ENCODE measurements at regions not wholly inside any gene's neighbourhood (a gene's known extent, or its start where the extent isn't known, plus 50 kb on each side); places are given as distances from the start of the nearest gene placed in this dataset.

GRCh38 chr10:130888493-130888892 is 423.0 kb downstream of the TCERG1L start:
- FAIRE-seq = no peak

GRCh38 chr10:130889240-130889639 is 422.3 kb downstream of the TCERG1L start:
- no peak for FAIRE-seq
- no peak for DNase-seq (ENCODE audit: low spot score)

More at GRCh38 chr10:130888493-130888892, 423.0 kb downstream of the TCERG1L start:
- no peak for DNase-seq (ENCODE audit: low spot score)

DNA sequence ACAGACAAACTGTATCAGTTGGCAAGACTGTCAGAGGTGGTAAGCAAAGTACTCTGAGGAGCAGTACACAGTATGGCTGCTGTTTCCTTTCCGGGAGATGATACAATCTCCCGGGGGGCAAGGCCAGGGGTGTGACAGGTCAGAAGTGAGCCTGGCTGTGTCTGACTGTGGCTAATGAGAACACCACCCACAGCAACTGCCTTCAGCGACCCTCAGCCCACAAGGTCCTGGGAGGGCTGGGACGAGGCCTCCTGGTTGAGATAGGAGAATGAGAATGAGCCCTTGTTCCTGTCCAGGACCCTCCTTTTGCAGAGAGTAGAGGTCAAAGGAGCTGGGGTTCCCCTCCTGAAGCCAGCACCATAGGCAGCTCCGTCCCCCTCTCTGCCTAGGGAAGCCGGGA is 421.7 kb downstream of the TCERG1L start:
- FAIRE-seq (no peak), DNase-seq (ENCODE audit: low spot score) (no peak)

- FAIRE-seq = no peak
Measured at GRCh38 chr10:130891066-130891465, 420.5 kb downstream of the TCERG1L start.

GRCh38 chr10:130894471-130894870 is 417.1 kb downstream of the TCERG1L start:
- no peak for FAIRE-seq
- DNase-seq (ENCODE audit: low spot score) = no peak

More at GRCh38 chr10:130891066-130891465, 420.5 kb downstream of the TCERG1L start:
- no peak for DNase-seq (ENCODE audit: low spot score)

DNA sequence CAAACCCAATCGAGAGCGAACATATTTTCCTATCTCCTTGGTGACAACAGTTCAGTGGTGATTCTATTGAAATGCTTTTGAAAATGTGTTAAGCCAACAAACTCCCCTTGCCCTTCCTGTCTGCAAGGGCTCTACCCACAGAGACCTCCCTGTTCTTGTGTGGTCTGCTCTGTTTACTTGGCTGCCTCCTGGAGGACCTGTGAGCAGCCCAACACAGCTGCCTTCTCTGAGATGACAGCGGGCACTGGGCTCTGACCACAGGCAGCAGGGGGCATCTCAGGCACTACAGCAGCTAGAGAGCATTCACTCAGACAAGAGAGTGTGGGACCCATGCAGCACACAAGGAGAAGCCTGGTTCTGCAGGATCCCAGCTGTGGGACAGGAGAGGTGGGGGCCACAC is 416.4 kb downstream of the TCERG1L start:
- DNase-seq (ENCODE audit: low spot score) (no peak), FAIRE-seq (no peak)

DNA sequence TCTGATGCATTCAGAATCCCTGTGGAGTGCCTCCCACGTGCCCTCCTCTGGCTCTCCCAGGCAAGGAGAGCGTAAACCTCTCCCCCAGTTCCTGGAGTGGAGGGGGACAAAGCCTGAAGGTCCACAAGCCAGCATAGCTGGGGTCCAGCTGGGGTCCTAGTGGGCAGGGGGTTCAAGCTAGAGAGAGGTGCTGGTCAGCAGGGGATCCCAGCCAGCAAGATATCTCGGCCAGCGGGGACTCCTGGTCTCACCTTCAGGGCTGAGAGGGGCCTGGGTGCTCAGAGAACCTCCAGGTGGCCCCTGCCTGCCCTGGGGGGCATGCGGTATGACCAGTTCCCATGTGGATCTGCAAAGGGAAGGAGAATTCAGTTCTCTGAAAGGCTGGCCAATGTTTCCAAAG is 413.7 kb downstream of the TCERG1L start:
- no peak for DNase-seq (ENCODE audit: low spot score)
- FAIRE-seq = no peak

DNA sequence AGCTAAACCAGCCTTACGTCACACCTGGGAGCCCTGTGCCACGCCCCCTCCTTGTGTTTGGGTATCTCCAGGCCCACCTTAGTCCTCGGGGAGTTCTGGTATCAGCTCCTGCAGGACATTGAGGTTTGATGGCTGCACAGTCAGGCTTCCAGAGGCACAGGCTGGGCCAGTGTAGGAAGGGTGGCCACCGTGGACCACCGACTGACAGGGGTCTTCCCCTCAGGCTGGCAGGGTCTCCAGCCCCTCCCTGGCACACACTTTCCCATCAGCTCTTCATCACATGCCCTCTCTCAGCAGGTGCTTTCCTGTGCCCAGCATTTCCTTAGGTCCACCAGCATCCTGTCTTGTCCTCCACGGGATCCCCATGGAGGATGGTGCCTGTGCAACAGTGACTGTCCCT is 413.1 kb downstream of the TCERG1L start:
- DNase-seq (ENCODE audit: low spot score) (no peak), FAIRE-seq (no peak)

DNA sequence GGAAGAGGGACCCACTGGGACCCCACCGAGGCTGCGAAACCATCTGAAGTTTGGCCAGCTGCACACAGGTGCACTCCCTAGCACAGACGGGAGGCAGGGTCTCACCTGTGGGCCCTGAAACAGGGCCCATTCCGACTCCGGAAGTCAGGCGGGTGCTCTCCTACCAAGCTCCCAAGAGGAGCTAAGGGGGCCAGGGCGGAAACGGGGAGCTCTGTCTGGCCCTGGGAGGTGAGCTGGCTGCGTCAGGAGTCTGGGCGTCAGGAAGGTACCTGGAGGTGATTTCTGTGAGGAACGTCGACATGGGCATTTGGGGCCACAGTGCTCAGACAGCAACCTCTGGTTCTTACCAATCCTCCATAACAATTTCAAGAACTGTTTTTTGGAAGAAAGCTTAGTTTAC is 411.7 kb downstream of the TCERG1L start:
- FAIRE-seq (no peak), DNase-seq (ENCODE audit: low spot score) (no peak)

GRCh38 chr10:130900441-130901160 is 410.9 kb downstream of the TCERG1L start:
- FAIRE-seq (no peak), DNase-seq (ENCODE audit: low spot score) (no peak)

DNA sequence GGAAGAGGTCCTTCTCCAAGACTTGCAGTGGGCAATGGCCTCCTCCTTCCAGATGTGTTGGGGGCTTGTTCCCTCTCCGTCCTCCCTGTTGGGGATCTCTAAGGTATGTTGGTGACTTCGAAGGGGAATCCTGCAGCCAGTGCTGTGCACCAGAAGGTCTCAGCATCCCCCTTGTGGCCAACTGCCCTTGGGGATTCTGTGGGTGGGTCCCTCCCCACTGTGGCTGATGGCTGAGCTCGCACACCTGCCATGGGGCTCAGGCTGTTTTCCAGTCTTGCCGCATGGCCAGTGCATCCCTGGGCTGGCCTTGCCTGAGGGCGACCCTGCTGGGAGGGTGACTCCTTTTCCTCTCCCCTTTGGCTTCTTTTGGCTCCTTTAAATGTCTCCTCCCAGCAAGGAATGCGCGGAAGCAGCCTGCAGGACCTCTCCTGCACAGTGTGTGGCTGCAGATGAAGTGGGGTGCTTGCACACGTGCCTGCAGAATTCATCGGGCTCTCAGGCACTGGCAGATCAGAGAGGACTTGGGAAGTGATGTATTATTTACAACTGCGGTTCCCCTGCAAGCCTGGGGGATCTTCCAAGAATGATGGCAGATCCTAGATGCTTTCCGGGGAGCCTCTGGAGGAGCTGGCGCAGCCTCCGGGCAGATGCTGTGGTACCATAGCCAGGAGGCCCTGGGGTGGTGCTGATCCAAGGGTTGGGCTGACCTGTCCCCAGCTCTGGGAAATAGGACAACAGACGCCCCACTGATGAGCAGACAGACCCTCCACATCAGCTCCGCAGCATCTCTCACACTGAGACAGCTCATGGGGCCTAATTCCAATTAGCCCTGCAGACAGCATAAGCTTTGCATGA is 410.0 kb downstream of the TCERG1L start:
- no peak for DNase-seq (ENCODE audit: low spot score)
- FAIRE-seq = no peak

- DNase-seq (ENCODE audit: low spot score) = no peak
- FAIRE-seq = no peak
Measured at GRCh38 chr10:130902471-130902870, 409.1 kb downstream of the TCERG1L start.

GRCh38 chr10:130902929-130903328 is 408.6 kb downstream of the TCERG1L start:
- FAIRE-seq (no peak), DNase-seq (ENCODE audit: low spot score) (no peak)

GRCh38 chr10:130904676-130905075 is 406.8 kb downstream of the TCERG1L start:
- FAIRE-seq (no peak), DNase-seq (ENCODE audit: low spot score) (no peak)

DNA sequence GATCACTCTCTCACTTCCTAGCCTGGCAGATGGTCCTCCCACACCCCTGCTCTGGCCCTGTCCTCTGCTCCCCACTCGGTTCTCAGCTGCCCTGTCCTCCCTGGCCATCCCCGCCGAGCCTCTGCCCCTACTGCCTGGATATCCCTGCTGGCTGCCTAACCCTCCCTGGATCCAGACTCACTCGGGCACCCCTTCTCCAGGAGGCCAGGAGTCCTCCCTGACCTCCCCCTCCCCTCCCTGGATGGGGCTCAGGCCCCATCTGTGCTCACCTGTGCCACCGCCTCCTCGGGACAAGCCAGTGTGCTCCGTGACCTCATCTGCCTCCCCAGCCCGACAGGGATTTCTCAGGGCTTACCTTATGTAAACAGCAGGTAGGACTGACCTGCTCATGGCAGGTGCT is 406.1 kb downstream of the TCERG1L start:
- DNase-seq (ENCODE audit: low spot score) = no peak
- no peak for FAIRE-seq

GRCh38 chr10:130905921-130906320 is 405.6 kb downstream of the TCERG1L start:
- FAIRE-seq (no peak), DNase-seq (ENCODE audit: low spot score) (no peak)

DNA sequence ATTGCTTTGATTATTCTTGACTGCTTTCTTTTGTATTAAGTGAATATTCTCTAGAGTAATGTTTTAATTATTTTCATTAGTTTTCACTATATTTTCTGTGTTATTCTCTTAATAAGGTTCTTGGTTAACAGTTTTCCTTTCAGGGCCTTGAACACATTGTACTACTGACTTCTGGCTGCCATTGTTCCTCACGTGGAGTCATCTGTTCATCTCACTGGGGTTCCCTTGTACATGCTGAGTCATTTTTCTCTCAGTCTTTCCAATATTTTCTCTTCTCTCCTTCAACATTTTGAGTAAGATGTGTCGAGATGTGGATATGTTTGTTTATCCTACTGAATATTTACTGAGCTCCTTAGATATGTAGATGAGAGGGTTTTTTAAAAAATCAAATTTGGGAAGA is 400.7 kb downstream of the TCERG1L start:
- FAIRE-seq = no peak
- no peak for DNase-seq (ENCODE audit: low spot score)

DNA sequence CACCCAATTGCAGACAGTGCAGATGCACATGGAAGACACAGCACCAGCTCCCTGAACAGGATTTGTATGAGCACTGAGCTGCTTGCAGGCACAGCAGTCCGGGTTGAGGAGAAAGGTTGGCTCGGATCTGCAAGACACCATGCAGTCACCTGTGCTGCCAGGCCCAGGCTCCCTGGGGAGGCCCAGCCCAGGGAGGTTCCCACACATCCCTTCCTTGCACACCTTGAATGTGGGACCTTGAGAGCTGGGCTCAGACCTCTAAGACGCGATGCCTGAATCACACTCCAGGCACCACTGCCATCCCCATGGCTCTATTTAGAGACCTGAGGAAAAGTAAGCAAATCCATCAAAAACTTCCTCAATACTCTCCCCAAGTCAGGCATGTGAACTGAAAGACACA is 397.7 kb downstream of the TCERG1L start:
- FAIRE-seq = no peak

GRCh38 chr10:130914367-130914766 is 397.2 kb downstream of the TCERG1L start:
- FAIRE-seq = no peak
- no peak for DNase-seq (ENCODE audit: low spot score)

More for the DNA sequence above, 397.7 kb downstream of the TCERG1L start:
- DNase-seq (ENCODE audit: low spot score) = no peak

GRCh38 chr10:130915065-130915464 is 396.5 kb downstream of the TCERG1L start:
- FAIRE-seq (no peak), DNase-seq (ENCODE audit: low spot score) (no peak)

DNA sequence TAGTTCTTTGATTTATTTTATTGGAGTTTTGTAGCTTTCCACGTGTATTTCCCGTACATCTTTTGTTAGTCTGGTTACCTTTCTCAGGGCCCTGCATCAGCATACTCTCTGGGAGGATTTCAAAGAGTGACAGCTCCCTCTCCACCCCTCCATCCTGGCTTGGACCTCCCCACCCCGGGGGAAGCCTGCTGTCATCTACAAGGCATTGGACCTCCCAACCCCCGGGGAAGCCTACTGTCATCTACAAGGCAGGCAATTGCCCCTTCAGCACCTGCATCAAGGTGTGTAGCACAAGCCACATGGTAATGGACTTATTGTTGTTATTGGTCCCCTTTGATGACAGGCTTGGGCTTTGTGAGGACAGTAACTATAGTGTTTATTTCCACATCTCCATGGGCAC is 390.1 kb downstream of the TCERG1L start:
- no peak for DNase-seq (ENCODE audit: low spot score)
- no peak for FAIRE-seq

DNA sequence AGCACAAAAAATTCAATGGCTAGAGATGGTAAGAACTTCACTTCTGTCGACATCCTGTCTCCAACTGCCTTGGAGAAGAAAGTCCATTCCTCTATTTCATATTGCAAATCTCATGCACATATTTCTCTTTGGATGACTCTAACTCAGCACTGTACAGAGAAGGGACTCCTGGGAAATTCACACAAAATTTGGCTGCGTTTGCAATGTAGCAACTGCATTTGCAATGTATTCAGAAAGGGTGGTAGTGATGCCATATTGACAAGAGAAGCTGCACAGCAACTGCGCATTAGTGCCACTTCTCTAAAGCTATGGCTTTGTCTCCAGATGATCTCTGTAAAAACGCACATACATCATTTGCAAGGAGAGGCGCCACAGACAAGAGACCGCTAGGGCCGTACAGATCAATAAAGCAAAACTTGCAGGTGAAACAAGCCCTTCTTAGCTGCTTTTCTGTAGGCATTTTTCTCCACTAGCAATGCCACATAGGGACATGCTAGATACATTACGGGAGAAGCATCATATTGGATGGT is 389.5 kb downstream of the TCERG1L start:
- FAIRE-seq (no peak), DNase-seq (ENCODE audit: low spot score) (no peak)
